ENCODE measurements at regions not wholly inside any gene's neighbourhood (a gene's known extent, or its start where the extent isn't known, plus 50 kb on each side); places are given as distances from the start of the nearest gene placed in this dataset.

GRCh38 chr13:30851697-30852096, 54.4 kb upstream of the MEDAG start:
- peaks cover 0 to 3% (median 0%) of the 10 kb centered on the region in 7 donors for H3K27me3 ChIP-seq
- no peak overlapping the region for H3K4me3 ChIP-seq
- ATAC-seq (no peak), DNase-seq (no peak)
- 77 to 93% methylated on average over 5 of the region's 5 CpGs for WGBS, 2 donors
- intact Hi-C loops (cut with DNase I): no loop called here
- H3K9me3 ChIP-seq: peaks cover 0 to 8% (median 0%) of the 10 kb centered on the region in 11 donors
- TF ChIP-seq CTCF (IDR thresholded peaks at IDR 0.05): no peak
- no peaks in the 10 kb centered on the region for H3K36me3 ChIP-seq
- no peak overlapping the region for H3K27ac ChIP-seq
- peaks cover 0 to 15% (median 0%) of the 10 kb centered on the region in 9 donors for H3K4me1 ChIP-seq

- TF ChIP-seq CTCF (IDR thresholded peaks at IDR 0.05): no peak
- Histone ChIP-seq H3K4me3 (no peak overlapping the region), H3K4me1 (no peaks in the 10 kb centered on the region), H3K27ac (no peak overlapping the region), H3K9me3 (peaks cover 0 to 11% (median 0%) of the 10 kb centered on the region in 11 donors), H3K36me3 (no peaks in the 10 kb centered on the region), H3K27me3 (peaks cover 0 to 3% (median 0%) of the 10 kb centered on the region in 7 donors)
- WGBS, 2 donors: 83 to 86% methylated on average over 3 of the region's 3 CpGs
- intact Hi-C loops (cut with DNase I): no loop called here
- DNase-seq (no peak), ATAC-seq (no peak)
Measured at GRCh38 chr13:30855569-30855968, 50.5 kb upstream of the MEDAG start.

- H3K9me3 ChIP-seq: peaks cover 0 to 11% (median 0%) of the 10 kb centered on the region in 11 donors
- no peak for ATAC-seq
- no peak overlapping the region for H3K4me3 ChIP-seq
- DNase-seq: no peak
- intact Hi-C loops (cut with DNase I): no loop called here
- TF ChIP-seq CTCF (IDR thresholded peaks at IDR 0.05): no peak
- H3K4me1 ChIP-seq: no peaks in the 10 kb centered on the region
- peaks cover 0 to 3% (median 0%) of the 10 kb centered on the region in 7 donors for H3K27me3 ChIP-seq
- 73 to 77% methylated on average over 9 of the region's 9 CpGs for WGBS, 2 donors
- no peak overlapping the region for H3K27ac ChIP-seq
- no peaks in the 10 kb centered on the region for H3K36me3 ChIP-seq
Measured at GRCh38 chr13:30856005-30856790, 49.9 kb upstream of the MEDAG start.

All from heart right ventricle (tissue), 16 donors.